Lung (tissue), 11 donors: ENCODE measurements at regions not wholly inside any gene's neighbourhood (a gene's known extent, or its start where the extent isn't known, plus 50 kb on each side); places are given as distances from the start of the nearest gene placed in this dataset.

Experiments used
- ATAC-seq: fragments of 200-7000 bp; cut with Tn5 transposase; one replicate; pipeline ENCODE4 v1.9.1; 2020; ENCODE audit warnings: moderate number of reproducible peaks; ENCODE audit not compliant: insufficient read depth, low FRiP score
- DNase-seq, 3 donors: peaks; one replicate each; pipeline ENCODE4 v3.0.0-alpha.2; 2013 to 2017
- H3K27ac ChIP-seq, 2 donors: one replicate each; pipeline ENCODE4 v1.5.1; 2013; ENCODE audit warnings: mild to moderate bottlenecking in 2 of 2, moderate library complexity in 2 of 2, control low read depth in 1 of 2, inconsistent platforms in 1 of 2, low read depth in 1 of 2, low read length in 1 of 2
- H3K27me3 ChIP-seq, 3 donors: one replicate each; pipeline ENCODE4 v1.5.1; 2013; ENCODE audit warnings: low read length in 2 of 3; ENCODE audit not compliant: control insufficient read depth in 3 of 3, insufficient read depth in 3 of 3
- H3K36me3 ChIP-seq, 4 donors: one replicate each; pipeline ENCODE4 v1.5.1; 2013; ENCODE audit warnings: low read length in 4 of 4, mild to moderate bottlenecking in 1 of 4, moderate library complexity in 1 of 4; ENCODE audit not compliant: control insufficient read depth in 4 of 4, insufficient read depth in 4 of 4
- H3K4me1 ChIP-seq, 5 donors: one replicate each; pipeline ENCODE4 v1.5.1; 2013; ENCODE audit warnings: low read length in 5 of 5, mild to moderate bottlenecking in 2 of 5, moderate library complexity in 1 of 5; ENCODE audit not compliant: control insufficient read depth in 5 of 5, insufficient read depth in 5 of 5
- H3K4me3 ChIP-seq: one replicate; pipeline ENCODE4 v1.5.1; 2013; ENCODE audit warnings: mild to moderate bottlenecking, control low read depth, moderate library complexity
- H3K9ac ChIP-seq, 2 donors: one replicate each; pipeline ENCODE4 v1.5.1; 2013; ENCODE audit warnings: low read length in 2 of 2, control low read depth in 1 of 2; ENCODE audit not compliant: insufficient read depth in 1 of 2
- H3K9me3 ChIP-seq, 4 donors: one replicate each; pipeline ENCODE4 v1.5.1; 2013; ENCODE audit warnings: low read length in 3 of 4, mild to moderate bottlenecking in 1 of 4, moderate library complexity in 1 of 4; ENCODE audit not compliant: control insufficient read depth in 4 of 4, insufficient read depth in 3 of 4
- WGBS, 2 donors: extraction: QIAGEN DNeasy Blood & Tissue Kit; methylation state at CpG; one replicate each; pipeline ENCODE4 v1.1.7; 2013; 5-methylcytosine and 5-hydroxymethylcytosine counted together
- TF ChIP-seq, protein P1 (sequence below): IDR thresholded peaks from 2 replicates; pipeline ENCODE4 v1.5.1; 2012; ENCODE audit warnings: mild to moderate bottlenecking; ENCODE audit errors: control extremely low read depth, extremely low read depth
- donor health status: control.
- donor health status: control.
- donor health status: Bipolar disorder and iron deficiency.
- donor health status: healthy.
- donor health status: DM: yes; HTN: yes; CAD: no.

- H3K27ac ChIP-seq = no peak overlapping the region
- no peak overlapping the region for H3K4me3 ChIP-seq
- H3K27me3 ChIP-seq = no peaks in the 10 kb centered on the region
- no peak for ATAC-seq
- H3K9ac ChIP-seq = no peak overlapping the region
- H3K36me3 ChIP-seq = no peaks in the 10 kb centered on the region
- TF ChIP-seq, protein P1, sequence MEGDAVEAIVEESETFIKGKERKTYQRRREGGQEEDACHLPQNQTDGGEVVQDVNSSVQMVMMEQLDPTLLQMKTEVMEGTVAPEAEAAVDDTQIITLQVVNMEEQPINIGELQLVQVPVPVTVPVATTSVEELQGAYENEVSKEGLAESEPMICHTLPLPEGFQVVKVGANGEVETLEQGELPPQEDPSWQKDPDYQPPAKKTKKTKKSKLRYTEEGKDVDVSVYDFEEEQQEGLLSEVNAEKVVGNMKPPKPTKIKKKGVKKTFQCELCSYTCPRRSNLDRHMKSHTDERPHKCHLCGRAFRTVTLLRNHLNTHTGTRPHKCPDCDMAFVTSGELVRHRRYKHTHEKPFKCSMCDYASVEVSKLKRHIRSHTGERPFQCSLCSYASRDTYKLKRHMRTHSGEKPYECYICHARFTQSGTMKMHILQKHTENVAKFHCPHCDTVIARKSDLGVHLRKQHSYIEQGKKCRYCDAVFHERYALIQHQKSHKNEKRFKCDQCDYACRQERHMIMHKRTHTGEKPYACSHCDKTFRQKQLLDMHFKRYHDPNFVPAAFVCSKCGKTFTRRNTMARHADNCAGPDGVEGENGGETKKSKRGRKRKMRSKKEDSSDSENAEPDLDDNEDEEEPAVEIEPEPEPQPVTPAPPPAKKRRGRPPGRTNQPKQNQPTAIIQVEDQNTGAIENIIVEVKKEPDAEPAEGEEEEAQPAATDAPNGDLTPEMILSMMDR = no peak
- WGBS, 2 donors = 56 to 78% methylated on average over 4 of the region's 4 CpGs
- H3K4me1 ChIP-seq = peaks cover 0 to 9% (median 0%) of the 10 kb centered on the region in 5 donors
- no peaks in the 10 kb centered on the region for H3K9me3 ChIP-seq
- no peak for DNase-seq
Measured at GRCh38 chr4:133620555-133620954, 471.5 kb downstream of the PCDH10 start.

DNA sequence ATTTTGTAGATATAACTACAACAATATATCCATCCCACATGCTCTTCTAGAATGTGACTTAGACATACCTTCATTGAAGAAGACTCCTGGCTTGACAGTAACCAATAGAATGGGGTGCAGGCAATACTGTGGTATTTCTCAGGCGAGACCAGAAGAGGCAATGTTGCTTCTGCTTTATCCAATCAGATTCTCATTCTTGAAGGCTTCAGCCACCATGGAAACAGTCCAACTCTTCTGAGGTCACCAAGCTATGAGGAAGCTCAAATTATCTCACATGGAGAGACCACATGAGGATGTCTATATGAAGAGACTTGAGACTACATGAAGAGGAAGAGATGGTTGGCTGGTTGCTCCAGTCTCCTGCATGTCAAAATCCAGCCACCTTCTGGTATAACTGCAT lies 469.9 kb downstream of the PCDH10 start:
- Histone ChIP-seq H3K9ac (no peak overlapping the region), H3K4me1 (peaks cover 0 to 9% (median 0%) of the 10 kb centered on the region in 5 donors), H3K9me3 (no peaks in the 10 kb centered on the region), H3K4me3 (no peak overlapping the region), H3K27ac (no peak overlapping the region), H3K36me3 (no peaks in the 10 kb centered on the region), H3K27me3 (no peaks in the 10 kb centered on the region)
- ATAC-seq (no peak), DNase-seq (no peak)
- TF ChIP-seq, protein P1 = no peak
- 77 to 82% methylated on average over 1 of the region's 1 CpG for WGBS, 2 donors

DNA sequence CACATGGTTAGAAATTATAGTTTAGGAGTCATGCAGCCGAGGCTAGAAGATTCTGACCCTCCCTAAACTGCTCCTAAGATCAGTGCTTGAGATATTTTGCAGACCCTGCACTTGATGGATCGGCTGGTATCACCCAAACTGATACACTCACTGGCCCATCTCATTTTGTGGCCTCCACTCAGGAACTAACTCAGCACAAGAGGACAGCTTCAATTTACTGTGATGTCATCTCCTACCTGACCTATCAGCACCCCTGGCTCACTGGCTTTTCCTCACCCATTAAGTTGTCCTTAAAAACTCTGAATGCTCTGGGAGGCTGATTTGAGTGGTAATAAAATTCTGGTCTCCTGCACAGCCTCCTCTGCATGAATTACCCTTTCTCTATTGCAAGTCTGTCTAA lies 450.9 kb downstream of the PCDH10 start:
- TF ChIP-seq, protein P1 = no peak
- Histone ChIP-seq H3K27ac (no peak overlapping the region), H3K4me3 (no peak overlapping the region), H3K36me3 (no peaks in the 10 kb centered on the region), H3K27me3 (no peaks in the 10 kb centered on the region), H3K9ac (no peak overlapping the region), H3K4me1 (peaks cover 0 to under 1% (median 0%) of the 10 kb centered on the region in 5 donors), H3K9me3 (peaks cover 0 to 3% (median 0%) of the 10 kb centered on the region in 4 donors)
- DNase-seq (no peak), ATAC-seq (no peak)
- WGBS, 2 donors = 78 to 91% methylated on average over 2 of the region's 2 CpGs

DNA sequence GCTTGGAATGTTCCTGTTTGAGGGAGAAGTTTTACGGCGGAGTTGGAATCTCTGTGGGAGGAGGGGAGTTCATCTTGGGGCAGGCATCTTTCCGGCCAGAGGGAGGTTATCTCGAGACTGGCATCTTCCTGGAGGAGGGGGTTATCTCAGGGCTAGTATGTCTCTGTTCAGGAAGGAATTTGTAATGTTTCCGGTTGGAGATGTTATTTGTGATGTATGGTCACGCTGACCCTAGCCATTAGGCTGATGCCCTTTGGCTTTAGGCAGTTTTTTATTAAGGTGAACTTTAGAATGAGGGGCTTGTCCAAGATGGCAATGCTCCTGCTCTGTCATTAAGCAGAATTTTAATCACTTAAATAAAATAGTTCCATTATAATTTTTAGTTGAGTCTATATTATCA lies 449.7 kb downstream of the PCDH10 start:
- Histone ChIP-seq H3K27me3 (no peaks in the 10 kb centered on the region), H3K9me3 (no peaks in the 10 kb centered on the region), H3K4me3 (no peak overlapping the region), H3K36me3 (no peaks in the 10 kb centered on the region), H3K27ac (no peak overlapping the region), H3K9ac (no peak overlapping the region), H3K4me1 (peaks cover 0 to 6% (median 0%) of the 10 kb centered on the region in 5 donors)
- TF ChIP-seq, protein P1 = no peak
- WGBS, 2 donors = 47 to 56% methylated on average over 6 of the region's 6 CpGs
- DNase-seq = no peak
- ATAC-seq = no peak
